ENCODE measurements at regions not wholly inside any gene's neighbourhood (a gene's known extent, or its start where the extent isn't known, plus 50 kb on each side); places are given as distances from the start of the nearest gene placed in this dataset.

DNA sequence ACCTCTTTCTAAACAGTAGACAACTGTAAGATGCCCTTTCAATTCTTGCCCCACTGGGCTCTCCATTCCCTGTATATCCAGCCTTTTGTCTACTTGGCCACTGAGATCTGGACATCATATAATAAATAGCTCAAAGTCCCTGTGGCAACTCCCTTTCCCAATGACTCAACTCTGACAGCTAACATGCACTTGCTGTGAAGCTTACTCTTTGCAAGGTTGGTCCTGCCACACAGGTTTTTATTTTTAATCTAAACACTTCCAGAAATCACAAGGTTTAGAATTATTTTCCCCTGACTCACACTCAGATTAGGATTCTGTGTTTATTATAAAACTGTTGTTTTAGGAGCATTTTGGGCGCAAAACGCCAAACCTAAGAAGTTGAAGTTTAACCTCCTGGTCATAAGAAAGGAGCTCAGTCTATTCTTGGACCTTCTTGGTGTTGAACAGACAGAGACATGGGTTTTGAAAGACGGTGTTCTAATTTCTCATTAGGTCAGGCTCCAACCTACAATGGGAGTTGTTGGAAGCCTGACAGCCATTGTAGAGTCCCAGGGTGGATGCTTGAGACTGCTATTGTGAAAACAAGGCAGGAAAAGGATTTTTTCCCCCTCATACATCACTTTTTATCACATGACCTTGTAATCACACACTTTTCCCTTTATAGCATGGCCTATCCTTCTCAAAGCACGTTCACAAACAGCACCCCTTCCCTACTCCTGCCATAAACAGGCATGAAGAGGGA lies 124.7 kb upstream of the SERPINE2 start:
- H3K27ac Mint-ChIP-seq (ENCODE audit: unreplicated experiment), result no peak overlapping the region
- no peaks in the 10 kb centered on the region for H3K36me3 Mint-ChIP-seq (ENCODE audit: unreplicated experiment)
- TF ChIP-seq, protein P1, sequence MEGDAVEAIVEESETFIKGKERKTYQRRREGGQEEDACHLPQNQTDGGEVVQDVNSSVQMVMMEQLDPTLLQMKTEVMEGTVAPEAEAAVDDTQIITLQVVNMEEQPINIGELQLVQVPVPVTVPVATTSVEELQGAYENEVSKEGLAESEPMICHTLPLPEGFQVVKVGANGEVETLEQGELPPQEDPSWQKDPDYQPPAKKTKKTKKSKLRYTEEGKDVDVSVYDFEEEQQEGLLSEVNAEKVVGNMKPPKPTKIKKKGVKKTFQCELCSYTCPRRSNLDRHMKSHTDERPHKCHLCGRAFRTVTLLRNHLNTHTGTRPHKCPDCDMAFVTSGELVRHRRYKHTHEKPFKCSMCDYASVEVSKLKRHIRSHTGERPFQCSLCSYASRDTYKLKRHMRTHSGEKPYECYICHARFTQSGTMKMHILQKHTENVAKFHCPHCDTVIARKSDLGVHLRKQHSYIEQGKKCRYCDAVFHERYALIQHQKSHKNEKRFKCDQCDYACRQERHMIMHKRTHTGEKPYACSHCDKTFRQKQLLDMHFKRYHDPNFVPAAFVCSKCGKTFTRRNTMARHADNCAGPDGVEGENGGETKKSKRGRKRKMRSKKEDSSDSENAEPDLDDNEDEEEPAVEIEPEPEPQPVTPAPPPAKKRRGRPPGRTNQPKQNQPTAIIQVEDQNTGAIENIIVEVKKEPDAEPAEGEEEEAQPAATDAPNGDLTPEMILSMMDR (IDR thresholded peaks at IDR 0.05; ENCODE audit: partially characterized antibody, unreplicated experiment), result no peak
- no peaks in the 10 kb centered on the region for H3K27me3 Mint-ChIP-seq (ENCODE audit: unreplicated experiment)
- peaks cover 2% of the 10 kb centered on the region for H3K9me3 Mint-ChIP-seq (ENCODE audit: unreplicated experiment)
- DNase-seq, result no peak
- no peak overlapping the region for H3K4me3 Mint-ChIP-seq (ENCODE audit: unreplicated experiment)
- H3K4me1 Mint-ChIP-seq (ENCODE audit: low read depth, unreplicated experiment), result no peaks in the 10 kb centered on the region

DNA sequence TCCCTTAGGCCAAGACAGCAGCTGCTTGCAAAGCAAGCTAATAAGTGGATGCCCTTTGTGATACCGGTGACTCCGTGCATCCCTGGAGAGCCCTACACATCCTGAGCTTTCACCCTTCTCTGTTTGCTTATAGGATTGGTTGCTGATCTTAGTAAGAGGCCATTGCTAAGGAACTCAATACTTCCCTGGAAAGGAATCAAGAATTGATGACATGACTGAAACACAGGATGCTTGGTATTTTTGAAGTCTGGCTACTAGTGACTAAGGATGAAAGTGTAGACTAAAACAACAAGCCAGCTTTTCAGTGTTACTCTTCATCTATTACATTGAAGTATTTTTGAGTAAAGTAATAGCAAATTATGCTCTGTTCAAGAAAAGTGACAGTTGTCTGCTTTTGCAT lies 123.0 kb upstream of the SERPINE2 start:
- DNase-seq, result no peak
- Mint-ChIP-seq H3K4me3 (ENCODE audit: unreplicated experiment) (no peak overlapping the region), H3K36me3 (ENCODE audit: unreplicated experiment) (no peaks in the 10 kb centered on the region), H3K9me3 (ENCODE audit: unreplicated experiment) (no peaks in the 10 kb centered on the region), H3K4me1 (ENCODE audit: low read depth, unreplicated experiment) (no peaks in the 10 kb centered on the region), H3K27ac (ENCODE audit: unreplicated experiment) (no peak overlapping the region), H3K27me3 (ENCODE audit: unreplicated experiment) (no peaks in the 10 kb centered on the region)
- TF ChIP-seq, protein P1 (IDR thresholded peaks at IDR 0.05; ENCODE audit: partially characterized antibody, unreplicated experiment), result no peak

DNA sequence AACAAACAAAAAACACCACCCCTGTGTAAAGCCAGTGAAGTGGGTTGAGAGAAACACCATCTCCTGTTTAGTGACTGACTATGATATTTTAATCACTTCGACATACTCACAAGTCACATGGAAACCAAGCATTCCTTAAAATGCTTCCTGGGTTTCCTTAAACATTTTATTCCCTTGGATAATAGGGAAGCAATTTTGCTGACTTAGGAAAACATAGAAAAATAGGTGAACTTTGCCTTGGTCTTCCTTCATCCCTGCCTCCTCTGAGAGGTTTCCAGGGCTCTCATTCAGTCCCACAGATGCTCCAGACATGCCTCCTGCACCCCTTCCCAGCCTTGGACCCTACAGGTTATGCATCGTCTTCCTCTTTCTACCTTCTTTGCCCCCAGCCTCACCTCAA lies 122.6 kb upstream of the SERPINE2 start:
- H3K9me3 Mint-ChIP-seq (ENCODE audit: unreplicated experiment), result no peaks in the 10 kb centered on the region
- no peak for DNase-seq
- H3K27me3 Mint-ChIP-seq (ENCODE audit: unreplicated experiment), result no peaks in the 10 kb centered on the region
- no peak overlapping the region for H3K27ac Mint-ChIP-seq (ENCODE audit: unreplicated experiment)
- no peaks in the 10 kb centered on the region for H3K36me3 Mint-ChIP-seq (ENCODE audit: unreplicated experiment)
- TF ChIP-seq, protein P1 (IDR thresholded peaks at IDR 0.05; ENCODE audit: partially characterized antibody, unreplicated experiment), result no peak
- H3K4me3 Mint-ChIP-seq (ENCODE audit: unreplicated experiment), result no peak overlapping the region
- H3K4me1 Mint-ChIP-seq (ENCODE audit: low read depth, unreplicated experiment), result no peaks in the 10 kb centered on the region

DNA sequence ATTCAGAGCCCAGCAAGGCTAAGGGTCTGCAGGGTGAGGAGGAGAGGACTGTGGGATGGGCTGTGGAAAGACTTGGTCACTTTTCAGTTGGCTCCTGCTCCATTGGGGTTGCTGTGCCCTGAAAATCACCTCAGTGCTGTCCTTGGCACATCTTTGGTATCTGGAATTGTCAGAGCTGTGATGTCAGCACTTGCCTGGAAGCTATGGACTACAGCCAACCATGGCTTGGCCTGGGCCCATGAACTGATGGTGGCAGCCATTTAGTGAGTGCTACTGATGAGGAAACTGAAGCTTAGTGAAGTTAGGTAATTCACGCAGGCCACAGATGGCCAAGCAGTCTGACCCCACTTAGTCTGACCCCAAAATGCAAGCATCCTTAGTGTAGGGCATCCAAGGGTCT lies 121.8 kb upstream of the SERPINE2 start:
- no peaks in the 10 kb centered on the region for H3K27me3 Mint-ChIP-seq (ENCODE audit: unreplicated experiment)
- H3K36me3 Mint-ChIP-seq (ENCODE audit: unreplicated experiment), result no peaks in the 10 kb centered on the region
- TF ChIP-seq, protein P1 (IDR thresholded peaks at IDR 0.05; ENCODE audit: partially characterized antibody, unreplicated experiment), result no peak
- H3K4me1 Mint-ChIP-seq (ENCODE audit: low read depth, unreplicated experiment), result no peaks in the 10 kb centered on the region
- no peak overlapping the region for H3K4me3 Mint-ChIP-seq (ENCODE audit: unreplicated experiment)
- H3K27ac Mint-ChIP-seq (ENCODE audit: unreplicated experiment), result no peak overlapping the region
- DNase-seq, result no peak
- no peaks in the 10 kb centered on the region for H3K9me3 Mint-ChIP-seq (ENCODE audit: unreplicated experiment)

DNA sequence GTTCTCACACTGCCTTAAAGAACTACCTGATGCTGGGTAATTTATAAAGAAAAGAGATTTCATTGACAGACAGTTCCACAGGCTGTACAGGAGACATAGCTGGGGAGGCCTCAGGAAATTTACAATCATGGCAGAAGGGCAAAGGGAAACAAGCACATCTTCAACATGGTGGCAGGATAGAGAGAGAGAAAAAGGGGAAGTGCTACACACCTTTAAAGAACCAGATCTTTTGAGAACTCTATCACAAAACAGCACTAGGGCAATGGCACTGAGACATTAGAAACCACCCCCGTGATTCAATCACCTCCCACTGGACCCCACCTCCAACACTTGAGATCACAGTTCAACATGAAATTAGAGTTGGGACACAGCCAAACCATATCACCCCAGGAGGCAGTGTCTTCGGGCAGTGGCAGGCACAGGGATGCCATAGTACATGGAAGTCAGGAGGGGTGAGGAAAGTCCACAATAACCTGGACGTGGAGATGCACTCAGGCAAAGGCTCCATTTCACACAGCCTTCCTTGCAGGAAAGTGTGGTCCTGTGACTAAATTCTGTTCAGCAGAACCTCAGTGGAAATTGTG lies 120.4 kb upstream of the SERPINE2 start:
- no peaks in the 10 kb centered on the region for H3K9me3 Mint-ChIP-seq (ENCODE audit: unreplicated experiment)
- no peak overlapping the region for H3K4me3 Mint-ChIP-seq (ENCODE audit: unreplicated experiment)
- H3K27me3 Mint-ChIP-seq (ENCODE audit: unreplicated experiment), result no peaks in the 10 kb centered on the region
- no peak overlapping the region for H3K27ac Mint-ChIP-seq (ENCODE audit: unreplicated experiment)
- H3K4me1 Mint-ChIP-seq (ENCODE audit: low read depth, unreplicated experiment), result no peaks in the 10 kb centered on the region
- DNase-seq, result no peak
- TF ChIP-seq, protein P1 (IDR thresholded peaks at IDR 0.05; ENCODE audit: partially characterized antibody, unreplicated experiment), result no peak
- no peaks in the 10 kb centered on the region for H3K36me3 Mint-ChIP-seq (ENCODE audit: unreplicated experiment)

Data from glutamatergic neuron (in vitro differentiated cells).